ENCODE measurements at regions not wholly inside any gene's neighbourhood (a gene's known extent, or its start where the extent isn't known, plus 50 kb on each side); places are given as distances from the start of the nearest gene placed in this dataset.

GRCh38 chr12:83461336-83461935, 774.7 kb downstream of the TMTC2 start:
- DNase-seq, result no peak
- Histone ChIP-seq H3K27ac (ENCODE audit: low read length) (no peak overlapping the region), H3K9me3 (ENCODE audit: insufficient read depth, low read length, severe bottlenecking) (no peaks in the 10 kb centered on the region), H3K9ac (ENCODE audit: low read depth, low read length) (no peak overlapping the region), H2AFZ (ENCODE audit: low read depth, low read length) (no peak overlapping the region), H3K79me2 (ENCODE audit: insufficient read depth, low read length) (no peaks in the 10 kb centered on the region), H3K4me3 (ENCODE audit: low read depth in 1 of 2, low read length in 2 of 2) (no peak overlapping the region), H3K36me3 (ENCODE audit: insufficient read depth, low read length) (no peaks in the 10 kb centered on the region), H4K20me1 (ENCODE audit: insufficient read depth, low read length) (no peaks in the 10 kb centered on the region), H3K4me1 (ENCODE audit: insufficient read depth, low read length) (no peaks in the 10 kb centered on the region), H3K4me2 (ENCODE audit: insufficient read depth, low read length) (no peak overlapping the region), H3K27me3 (ENCODE audit: insufficient read depth, low read length, poor library complexity) (no peaks in the 10 kb centered on the region)
- TF ChIP-seq EZH2 (IDR thresholded peaks at IDR 0.05; ENCODE audit: borderline replicate concordance, low read depth, low read length, severe bottlenecking) (no peak), CTCF (IDR thresholded peaks at IDR 0.05; ENCODE audit: borderline replicate concordance, extremely low read depth, low read length, poor library complexity, severe bottlenecking) (no peak)
- no peak for ATAC-seq (ENCODE audit: insufficient read depth, low read depth)

GRCh38 chr12:83451189-83451588, 764.5 kb downstream of the TMTC2 start:
- DNase-seq, result no peak
- Histone ChIP-seq H3K36me3 (ENCODE audit: insufficient read depth, low read length) (no peaks in the 10 kb centered on the region), H3K27me3 (ENCODE audit: insufficient read depth, low read length, poor library complexity) (no peaks in the 10 kb centered on the region), H4K20me1 (ENCODE audit: insufficient read depth, low read length) (no peaks in the 10 kb centered on the region), H3K4me2 (ENCODE audit: insufficient read depth, low read length) (no peak overlapping the region), H3K9ac (ENCODE audit: low read depth, low read length) (no peak overlapping the region), H3K27ac (ENCODE audit: low read length) (no peak overlapping the region), H3K4me1 (ENCODE audit: insufficient read depth, low read length) (no peaks in the 10 kb centered on the region), H3K4me3 (ENCODE audit: low read depth in 1 of 2, low read length in 2 of 2) (no peak overlapping the region), H2AFZ (ENCODE audit: low read depth, low read length) (no peak overlapping the region), H3K79me2 (ENCODE audit: insufficient read depth, low read length) (no peaks in the 10 kb centered on the region), H3K9me3 (ENCODE audit: insufficient read depth, low read length, severe bottlenecking) (no peaks in the 10 kb centered on the region)
- TF ChIP-seq EZH2 (IDR thresholded peaks at IDR 0.05; ENCODE audit: borderline replicate concordance, low read depth, low read length, severe bottlenecking) (no peak), CTCF (IDR thresholded peaks at IDR 0.05; ENCODE audit: borderline replicate concordance, extremely low read depth, low read length, poor library complexity, severe bottlenecking) (no peak)
- no peak for ATAC-seq (ENCODE audit: insufficient read depth, low read depth)

- no peak overlapping the region for H2AFZ ChIP-seq (ENCODE audit: low read depth, low read length)
- H4K20me1 ChIP-seq (ENCODE audit: insufficient read depth, low read length), result no peaks in the 10 kb centered on the region
- H3K9me3 ChIP-seq (ENCODE audit: insufficient read depth, low read length, severe bottlenecking), result no peaks in the 10 kb centered on the region
Measured at GRCh38 chr12:83434600-83434999, 747.9 kb downstream of the TMTC2 start.

More at GRCh38 chr12:83434600-83434999, 747.9 kb downstream of the TMTC2 start:
- no peak overlapping the region for H3K4me2 ChIP-seq (ENCODE audit: insufficient read depth, low read length)
- no peak overlapping the region for H3K4me3 ChIP-seq (ENCODE audit: low read depth in 1 of 2, low read length in 2 of 2)
- no peak overlapping the region for H3K27ac ChIP-seq (ENCODE audit: low read length)
- DNase-seq (no peak), ATAC-seq (ENCODE audit: insufficient read depth, low read depth) (no peak)
- H3K9ac ChIP-seq (ENCODE audit: low read depth, low read length), result no peak overlapping the region
- no peaks in the 10 kb centered on the region for H3K4me1 ChIP-seq (ENCODE audit: insufficient read depth, low read length)
- no peaks in the 10 kb centered on the region for H3K27me3 ChIP-seq (ENCODE audit: insufficient read depth, low read length, poor library complexity)
- H3K36me3 ChIP-seq (ENCODE audit: insufficient read depth, low read length), result no peaks in the 10 kb centered on the region
- TF ChIP-seq EZH2 (IDR thresholded peaks at IDR 0.05; ENCODE audit: borderline replicate concordance, low read depth, low read length, severe bottlenecking) (no peak), CTCF (IDR thresholded peaks at IDR 0.05; ENCODE audit: borderline replicate concordance, extremely low read depth, low read length, poor library complexity, severe bottlenecking) (no peak)
- no peaks in the 10 kb centered on the region for H3K79me2 ChIP-seq (ENCODE audit: insufficient read depth, low read length)

Data from DND-41 (cell line).